K562 (cell line): ENCODE measurements at regions not wholly inside any gene's neighbourhood (a gene's known extent, or its start where the extent isn't known, plus 50 kb on each side); places are given as distances from the start of the nearest gene placed in this dataset.

ENCODE experiments used
- ATAC-seq: fragments of 200-7000 bp; cut with Tn5 transposase; 3 replicates; pipeline ENCODE4 v1.9.1; 2020; ENCODE audit warnings: moderate library complexity
- BruUV-seq: library from RNA; stranded (reverse); fragments of 400-500 nt; replicated peaks from 2 replicates; lab custom pipeline; 2021; lab: Mats Ljungman, UMichigan
- CTCF ChIA-PET: fragments of 300-600 bp; formaldehyde crosslinking; extraction: SDS; loops from one replicate; lab custom pipeline; 2021; ENCODE audit warnings: low intra/inter-chr PET ratio; lab: Yijun Ruan, JAX
- POLR2A ChIA-PET: fragments of 300-600, 350-650 bp; sonication (Branson Sonifier 250); formaldehyde crosslinking; extraction: SDS; loops from one replicate; lab custom pipeline; 2021; ENCODE audit warnings: antibody characterized with exemption, inconsistent platforms; lab: Yijun Ruan, JAX
- DNase-seq, 4 experiments: peaks; one replicate each; pipeline versions ENCODE4 v3.0.0 to v3.0.0-alpha.2; 2011 to 2018; ENCODE audit warnings: low spot score in 3 of 4, mixed read lengths in 3 of 4; ENCODE audit errors: extremely low read depth in 1 of 4
- FAIRE-seq: peaks from 2 replicates; lab custom pipeline; 2011; peaks lifted over from hg19 to GRCh38; lab: Jason Lieb, UNC
- H2AFZ ChIP-seq: 2 replicates; pipeline ENCODE4 v1.6.0; 2011; ENCODE audit warnings: low read depth, low read length, control low read depth, inconsistent platforms
- H3K27ac ChIP-seq: fragments of 200-600 bp; 3 replicates; pipeline ENCODE4 v1.8.0; 2011; ENCODE audit warnings: low read depth, mild to moderate bottlenecking, control low read depth, inconsistent platforms, low read length, moderate library complexity, mixed read lengths; ENCODE audit errors: extremely low read depth
- H3K27me3 ChIP-seq, 2 experiments: fragments of 300-600 bp in 1 of 2; 2 replicates in 1 of 2; 3 replicates in 1 of 2; pipeline versions ENCODE4 v1.6.0 to v1.8.0; 2011; ENCODE audit warnings: inconsistent platforms in 2 of 2, low read length in 2 of 2, mild to moderate bottlenecking in 1 of 2, mixed read lengths in 1 of 2, moderate library complexity in 1 of 2; ENCODE audit not compliant: control insufficient read depth in 2 of 2, insufficient read depth in 2 of 2
- H3K36me3 ChIP-seq: fragments of 300-600 bp; 3 replicates; pipeline ENCODE4 v1.8.0; 2011; ENCODE audit warnings: mild to moderate bottlenecking, low read length, inconsistent platforms; ENCODE audit not compliant: control insufficient read depth, insufficient read depth
- H3K4me1 ChIP-seq, 2 experiments: fragments of 200-600 bp in 1 of 2; replicated peaks in 1 of 2; 2 replicates in 1 of 2; 3 replicates in 1 of 2; pipeline versions ENCODE4 v1.5.1 to v1.8.0; 2011; ENCODE audit warnings: inconsistent platforms in 2 of 2, low read length in 2 of 2, mild to moderate bottlenecking in 1 of 2, mixed read lengths in 1 of 2, moderate library complexity in 1 of 2; ENCODE audit not compliant: control insufficient read depth in 2 of 2, insufficient read depth in 2 of 2
- H3K4me2 ChIP-seq: 2 replicates; pipeline ENCODE4 v1.6.1; 2011; ENCODE audit warnings: low read length, control low read depth, inconsistent platforms, mixed read lengths; ENCODE audit not compliant: insufficient read depth
- H3K4me3 ChIP-seq: fragments of 200-600 bp; sonication (generic), shearing (Covaris generic); 2 replicates; pipeline ENCODE4 v1.5.1; 2016; ENCODE audit warnings: control low read depth, inconsistent platforms
- H3K79me2 ChIP-seq: fragments of 200-600 bp; 3 replicates; pipeline ENCODE4 v1.8.0; 2011; ENCODE audit warnings: low read length, inconsistent platforms; ENCODE audit not compliant: control insufficient read depth, insufficient read depth
- H3K9ac ChIP-seq, 2 experiments: 2 replicates each; pipeline versions ENCODE4 v1.6.0 to v1.6.1; 2011; ENCODE audit warnings: low read depth in 2 of 2, low read length in 2 of 2, control low read depth in 1 of 2, inconsistent platforms in 1 of 2, mild to moderate bottlenecking in 1 of 2, mixed read lengths in 1 of 2; ENCODE audit not compliant: insufficient read depth in 1 of 2
- H3K9me1 ChIP-seq: one replicate; pipeline ENCODE4 v1.6.0; 2011; ENCODE audit warnings: inconsistent platforms, mild to moderate bottlenecking, low read length, moderate library complexity; ENCODE audit not compliant: control insufficient read depth, insufficient read depth
- H3K9me3 ChIP-seq: replicated peaks from 2 replicates; pipeline ENCODE4 v1.5.1; 2011; ENCODE audit warnings: low read depth, low read length, inconsistent platforms; ENCODE audit not compliant: control insufficient read depth, insufficient read depth
- H4K20me1 ChIP-seq: replicated peaks from 2 replicates; pipeline ENCODE4 v1.6.1; 2011; ENCODE audit warnings: low read length, inconsistent platforms, mixed read lengths; ENCODE audit not compliant: control insufficient read depth, insufficient read depth
- MEIS2 ChIP-seq: fragments of 450-650 bp; IDR thresholded peaks from 2 replicates; pipeline ENCODE4 v1.6.1; 2014; ENCODE audit warnings: mild to moderate bottlenecking; ENCODE audit not compliant: partially characterized antibody
- ZNF280B ChIP-seq: fragments of 250-450 bp; sonication (Bioruptor Pico); IDR thresholded peaks from 2 replicates; pipeline ENCODE4 v1.5.1; 2021; ENCODE audit warnings: mild to moderate bottlenecking
- WGBS: fragments of 100-300 bp; shearing (Covaris generic); methylation state at CpG from one replicate; pipeline ENCODE4 v1.1.6; 2016; ENCODE audit warnings: low coverage, mixed read lengths; ENCODE audit not compliant: insufficient coverage; ENCODE audit errors: missing lambda C conversion rate; 5-methylcytosine and 5-hydroxymethylcytosine counted together
- in situ Hi-C: fragments of 300-500 bp; cut with MboI; formaldehyde crosslinking; loops from 4 replicates; pipeline ENCODE4 v1.15.0; 2018; ENCODE audit warnings: inconsistent platforms, mixed read lengths
- intact Hi-C: fragments of 100-400 bp; cut with micrococcal nuclease; formaldehyde crosslinking; loops from 2 replicates; pipeline ENCODE4 v1.14.2; 2022
- TF ChIP-seq, protein P1 (sequence below): fragments of 450-650 bp; IDR thresholded peaks from 2 replicates; pipeline ENCODE4 v1.6.1; 2016; ENCODE audit warnings: mild to moderate bottlenecking, moderate library complexity
- TF ChIP-seq, protein P2 (sequence below), 2 experiments: IDR thresholded peaks; 2 replicates each; pipeline ENCODE4 v1.6.1; 2011; ENCODE audit warnings: borderline replicate concordance in 1 of 2, control low read depth in 1 of 2, low read depth in 1 of 2, low read length in 1 of 2, mild to moderate bottlenecking in 1 of 2, mixed read lengths in 1 of 2, moderate library complexity in 1 of 2; ENCODE audit not compliant: insufficient read depth in 1 of 2, insufficient read length in 1 of 2, poor library complexity in 1 of 2, severe bottlenecking in 1 of 2; ENCODE audit errors: extremely low read depth in 1 of 2

DNA sequence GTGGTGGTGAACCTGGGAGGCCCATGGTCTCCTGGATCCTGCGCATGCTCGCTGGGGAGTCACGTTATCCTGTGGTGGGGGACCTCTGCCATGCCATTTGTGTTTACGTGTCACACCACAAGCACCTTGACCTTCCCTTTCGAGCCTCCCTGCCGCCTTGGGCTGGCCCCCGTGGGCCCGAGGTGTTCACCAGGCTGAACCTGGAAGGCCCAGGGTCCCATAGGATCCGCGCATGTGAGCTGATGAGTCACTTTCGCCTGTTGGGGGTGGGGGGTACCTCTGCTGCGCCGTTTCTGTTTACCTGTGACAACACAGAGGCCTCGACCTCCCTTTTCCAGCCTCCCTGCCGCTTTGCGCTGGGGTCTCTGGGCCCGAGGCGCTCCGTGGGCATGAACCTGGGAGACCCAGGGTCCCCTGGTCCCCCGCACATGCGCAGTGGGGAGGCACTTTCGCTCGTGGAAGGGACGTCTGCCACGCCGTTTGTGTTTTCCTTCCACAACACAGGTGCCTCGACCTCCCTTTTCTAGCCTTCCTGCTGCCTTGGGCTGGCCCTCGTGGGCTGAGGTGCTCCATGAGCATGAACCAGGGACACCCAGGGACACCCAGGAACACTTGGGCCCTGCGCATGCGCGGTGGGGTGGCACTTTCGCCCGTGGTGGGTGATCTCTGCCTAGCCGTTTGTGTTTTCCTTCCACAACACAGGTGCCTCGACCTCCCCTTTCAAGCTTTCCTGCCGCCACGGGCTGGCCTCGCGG is 334.1 kb downstream of the ALG10 start:
- FAIRE-seq (peak; percentile 35), ATAC-seq (peak; percentile 25), DNase-seq (peak in 3 of 4 experiments; percentile 40 to 49 (median 49))
- Histone ChIP-seq H3K4me1 (peaks cover 8 to 79% of the 10 kb centered on the region in 2 experiments; a peak in 4 of 5 replicates), H3K9me1 (no peaks in the 10 kb centered on the region), H3K9me3 (no peaks in the 10 kb centered on the region), H3K4me3 (no peak overlapping the region), H3K79me2 (no peaks in the 10 kb centered on the region), H2AFZ (peak overlapping the region; percentile 98), H3K27me3 (peaks cover 0 to 45% of the 10 kb centered on the region in 2 experiments; a peak in 3 of 5 replicates), H3K27ac (peak overlapping the region; percentile 55; the same call in 1 of the 3 replicates), H3K36me3 (no peaks in the 10 kb centered on the region), H3K9ac (peak overlapping the region; percentile 59 to 85), H3K4me2 (peak overlapping the region; percentile 74), H4K20me1 (no peaks in the 10 kb centered on the region)
- ChIA-PET CTCF (no interaction called here), POLR2A (no interaction called here)
- in situ Hi-C loops (no loop called here), intact Hi-C loops (loop anchor here (10.0 kb wide), 1 partner anchor 62 kb away; no protein-coding TSS in a partner anchor)
- 13% methylated on average over 31 of the region's 39 CpGs for WGBS
- no TSS peak for BruUV-seq
- TF ChIP-seq MEIS2, result peak; percentile 51
- TF ChIP-seq, protein P1, sequence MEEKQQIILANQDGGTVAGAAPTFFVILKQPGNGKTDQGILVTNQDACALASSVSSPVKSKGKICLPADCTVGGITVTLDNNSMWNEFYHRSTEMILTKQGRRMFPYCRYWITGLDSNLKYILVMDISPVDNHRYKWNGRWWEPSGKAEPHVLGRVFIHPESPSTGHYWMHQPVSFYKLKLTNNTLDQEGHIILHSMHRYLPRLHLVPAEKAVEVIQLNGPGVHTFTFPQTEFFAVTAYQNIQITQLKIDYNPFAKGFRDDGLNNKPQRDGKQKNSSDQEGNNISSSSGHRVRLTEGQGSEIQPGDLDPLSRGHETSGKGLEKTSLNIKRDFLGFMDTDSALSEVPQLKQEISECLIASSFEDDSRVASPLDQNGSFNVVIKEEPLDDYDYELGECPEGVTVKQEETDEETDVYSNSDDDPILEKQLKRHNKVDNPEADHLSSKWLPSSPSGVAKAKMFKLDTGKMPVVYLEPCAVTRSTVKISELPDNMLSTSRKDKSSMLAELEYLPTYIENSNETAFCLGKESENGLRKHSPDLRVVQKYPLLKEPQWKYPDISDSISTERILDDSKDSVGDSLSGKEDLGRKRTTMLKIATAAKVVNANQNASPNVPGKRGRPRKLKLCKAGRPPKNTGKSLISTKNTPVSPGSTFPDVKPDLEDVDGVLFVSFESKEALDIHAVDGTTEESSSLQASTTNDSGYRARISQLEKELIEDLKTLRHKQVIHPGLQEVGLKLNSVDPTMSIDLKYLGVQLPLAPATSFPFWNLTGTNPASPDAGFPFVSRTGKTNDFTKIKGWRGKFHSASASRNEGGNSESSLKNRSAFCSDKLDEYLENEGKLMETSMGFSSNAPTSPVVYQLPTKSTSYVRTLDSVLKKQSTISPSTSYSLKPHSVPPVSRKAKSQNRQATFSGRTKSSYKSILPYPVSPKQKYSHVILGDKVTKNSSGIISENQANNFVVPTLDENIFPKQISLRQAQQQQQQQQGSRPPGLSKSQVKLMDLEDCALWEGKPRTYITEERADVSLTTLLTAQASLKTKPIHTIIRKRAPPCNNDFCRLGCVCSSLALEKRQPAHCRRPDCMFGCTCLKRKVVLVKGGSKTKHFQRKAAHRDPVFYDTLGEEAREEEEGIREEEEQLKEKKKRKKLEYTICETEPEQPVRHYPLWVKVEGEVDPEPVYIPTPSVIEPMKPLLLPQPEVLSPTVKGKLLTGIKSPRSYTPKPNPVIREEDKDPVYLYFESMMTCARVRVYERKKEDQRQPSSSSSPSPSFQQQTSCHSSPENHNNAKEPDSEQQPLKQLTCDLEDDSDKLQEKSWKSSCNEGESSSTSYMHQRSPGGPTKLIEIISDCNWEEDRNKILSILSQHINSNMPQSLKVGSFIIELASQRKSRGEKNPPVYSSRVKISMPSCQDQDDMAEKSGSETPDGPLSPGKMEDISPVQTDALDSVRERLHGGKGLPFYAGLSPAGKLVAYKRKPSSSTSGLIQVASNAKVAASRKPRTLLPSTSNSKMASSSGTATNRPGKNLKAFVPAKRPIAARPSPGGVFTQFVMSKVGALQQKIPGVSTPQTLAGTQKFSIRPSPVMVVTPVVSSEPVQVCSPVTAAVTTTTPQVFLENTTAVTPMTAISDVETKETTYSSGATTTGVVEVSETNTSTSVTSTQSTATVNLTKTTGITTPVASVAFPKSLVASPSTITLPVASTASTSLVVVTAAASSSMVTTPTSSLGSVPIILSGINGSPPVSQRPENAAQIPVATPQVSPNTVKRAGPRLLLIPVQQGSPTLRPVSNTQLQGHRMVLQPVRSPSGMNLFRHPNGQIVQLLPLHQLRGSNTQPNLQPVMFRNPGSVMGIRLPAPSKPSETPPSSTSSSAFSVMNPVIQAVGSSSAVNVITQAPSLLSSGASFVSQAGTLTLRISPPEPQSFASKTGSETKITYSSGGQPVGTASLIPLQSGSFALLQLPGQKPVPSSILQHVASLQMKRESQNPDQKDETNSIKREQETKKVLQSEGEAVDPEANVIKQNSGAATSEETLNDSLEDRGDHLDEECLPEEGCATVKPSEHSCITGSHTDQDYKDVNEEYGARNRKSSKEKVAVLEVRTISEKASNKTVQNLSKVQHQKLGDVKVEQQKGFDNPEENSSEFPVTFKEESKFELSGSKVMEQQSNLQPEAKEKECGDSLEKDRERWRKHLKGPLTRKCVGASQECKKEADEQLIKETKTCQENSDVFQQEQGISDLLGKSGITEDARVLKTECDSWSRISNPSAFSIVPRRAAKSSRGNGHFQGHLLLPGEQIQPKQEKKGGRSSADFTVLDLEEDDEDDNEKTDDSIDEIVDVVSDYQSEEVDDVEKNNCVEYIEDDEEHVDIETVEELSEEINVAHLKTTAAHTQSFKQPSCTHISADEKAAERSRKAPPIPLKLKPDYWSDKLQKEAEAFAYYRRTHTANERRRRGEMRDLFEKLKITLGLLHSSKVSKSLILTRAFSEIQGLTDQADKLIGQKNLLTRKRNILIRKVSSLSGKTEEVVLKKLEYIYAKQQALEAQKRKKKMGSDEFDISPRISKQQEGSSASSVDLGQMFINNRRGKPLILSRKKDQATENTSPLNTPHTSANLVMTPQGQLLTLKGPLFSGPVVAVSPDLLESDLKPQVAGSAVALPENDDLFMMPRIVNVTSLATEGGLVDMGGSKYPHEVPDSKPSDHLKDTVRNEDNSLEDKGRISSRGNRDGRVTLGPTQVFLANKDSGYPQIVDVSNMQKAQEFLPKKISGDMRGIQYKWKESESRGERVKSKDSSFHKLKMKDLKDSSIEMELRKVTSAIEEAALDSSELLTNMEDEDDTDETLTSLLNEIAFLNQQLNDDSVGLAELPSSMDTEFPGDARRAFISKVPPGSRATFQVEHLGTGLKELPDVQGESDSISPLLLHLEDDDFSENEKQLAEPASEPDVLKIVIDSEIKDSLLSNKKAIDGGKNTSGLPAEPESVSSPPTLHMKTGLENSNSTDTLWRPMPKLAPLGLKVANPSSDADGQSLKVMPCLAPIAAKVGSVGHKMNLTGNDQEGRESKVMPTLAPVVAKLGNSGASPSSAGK, result peak; percentile 42; the same call in 1 of the 2 replicates
- TF ChIP-seq ZNF280B (CRISPR knock-in tag), result no peak
- TF ChIP-seq, protein P2, sequence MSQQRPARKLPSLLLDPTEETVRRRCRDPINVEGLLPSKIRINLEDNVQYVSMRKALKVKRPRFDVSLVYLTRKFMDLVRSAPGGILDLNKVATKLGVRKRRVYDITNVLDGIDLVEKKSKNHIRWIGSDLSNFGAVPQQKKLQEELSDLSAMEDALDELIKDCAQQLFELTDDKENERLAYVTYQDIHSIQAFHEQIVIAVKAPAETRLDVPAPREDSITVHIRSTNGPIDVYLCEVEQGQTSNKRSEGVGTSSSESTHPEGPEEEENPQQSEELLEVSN (IDR thresholded peaks at IDR 0.05; ENCODE audit: borderline replicate concordance in 1 of 2, extremely low read depth in 1 of 2, insufficient read depth in 1 of 2, insufficient read length in 1 of 2, low read depth in 1 of 2, low read length in 1 of 2, poor library complexity in 1 of 2, severe bottlenecking in 1 of 2), result no peak
